HG02884 (cell line): ENCODE measurements at regions not wholly inside any gene's neighbourhood (a gene's known extent, or its start where the extent isn't known, plus 50 kb on each side); places are given as distances from the start of the nearest gene placed in this dataset.
"Not testable (repeated sequence)": the region's sequence is repeated elsewhere in the genome, so short reads cannot be mapped to it uniquely, and the experiment has no call there.

Experiments
- ATAC-seq: cut with Tn5 transposase; IDR thresholded peaks from one replicate; pipeline ENCODE4 v1.9.1; 2021; ENCODE audit warnings: mild to moderate bottlenecking, moderate library complexity; ENCODE audit not compliant: unreplicated experiment

- no peak for ATAC-seq
Observed at GRCh38 chr9:84054341-84055010, 73.9 kb downstream of the RMI1 start.

DNA sequence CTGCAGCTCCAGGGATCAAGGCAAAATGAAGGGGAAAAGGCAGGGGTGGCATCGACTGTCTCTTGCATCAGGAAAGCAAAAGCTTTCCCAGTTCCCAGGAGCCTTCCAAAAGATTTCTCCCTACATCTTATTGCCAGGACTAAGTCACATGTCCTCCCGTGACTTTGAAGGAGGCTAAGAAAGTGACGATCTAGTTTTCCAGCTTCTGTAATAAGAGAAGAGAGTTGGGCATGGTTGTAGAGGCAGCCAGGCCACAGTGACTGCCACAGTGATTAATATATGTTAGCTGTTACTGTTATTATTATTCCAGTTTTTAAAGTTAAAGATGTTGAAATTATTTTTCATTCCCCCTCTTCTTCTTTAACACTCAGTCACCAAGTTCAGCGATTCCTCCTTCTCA, 77.1 kb downstream of the RMI1 start:
- no peak for ATAC-seq

DNA sequence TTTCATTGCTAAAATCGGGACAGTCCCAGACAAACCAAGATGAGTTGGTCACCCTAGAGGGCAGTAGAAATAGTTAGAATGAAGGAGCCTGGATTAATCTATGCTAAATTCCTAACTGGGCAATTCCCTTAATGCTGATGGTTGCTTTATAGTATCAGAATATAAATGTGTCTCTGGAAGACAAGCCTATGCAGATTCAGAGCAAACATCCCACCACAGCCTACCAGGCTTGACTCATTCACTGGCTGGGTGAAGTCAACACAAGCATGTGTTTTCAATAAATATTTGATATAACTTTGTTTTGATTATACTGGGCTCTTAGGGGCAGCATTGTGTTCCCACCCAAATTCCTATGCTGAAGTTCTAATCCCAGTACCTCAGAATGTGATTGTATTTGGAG, 79.3 kb downstream of the RMI1 start:
- no peak for ATAC-seq

GRCh38 chr9:84061613-84062193, 81.1 kb downstream of the RMI1 start:
- ATAC-seq: no peak

- no peak for ATAC-seq
Observed at GRCh38 chr9:84062538-84062937, 81.9 kb downstream of the RMI1 start.

DNA sequence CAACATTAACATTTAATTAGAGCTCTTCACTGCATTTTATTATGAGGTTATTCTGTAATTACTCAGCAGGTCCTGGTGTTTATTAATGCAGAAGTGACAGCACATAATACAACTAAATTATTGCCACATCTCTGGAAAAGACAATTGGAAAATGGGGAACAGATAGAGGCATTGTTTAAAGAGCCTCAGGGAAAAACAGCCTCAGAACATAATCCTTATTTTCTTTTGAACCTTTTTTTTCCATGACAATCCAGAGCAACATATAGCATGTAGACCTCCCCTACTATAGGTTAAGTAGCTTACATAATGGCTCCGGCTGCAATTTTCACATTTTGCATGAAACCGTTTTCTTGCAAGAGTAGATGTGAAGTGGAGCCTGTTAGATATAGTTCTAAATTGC, 87.2 kb downstream of the RMI1 start:
- ATAC-seq: no peak

DNA sequence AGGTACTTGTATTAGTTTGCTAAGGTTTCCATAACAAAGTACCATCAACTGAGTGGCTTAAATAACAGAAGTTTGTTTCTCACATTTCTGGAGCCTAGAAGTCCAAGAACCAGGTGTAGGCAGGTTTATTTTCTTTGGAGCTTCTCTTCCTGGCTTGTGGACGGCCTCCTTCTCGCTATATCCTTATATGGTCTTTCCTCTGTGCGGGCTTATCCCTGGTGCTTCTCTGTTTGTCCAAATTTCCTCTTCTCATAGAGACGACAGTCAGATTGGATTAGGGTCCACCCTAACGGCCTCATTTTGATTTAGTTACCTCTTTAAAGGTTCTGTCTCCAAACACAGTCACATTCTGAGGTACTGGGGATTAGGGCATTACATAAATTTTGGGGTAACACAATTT, 88.3 kb downstream of the RMI1 start:
- no peak for ATAC-seq

- ATAC-seq: no peak
Observed at GRCh38 chr9:84070590-84070989, 90.0 kb downstream of the RMI1 start.

GRCh38 chr9:84072621-84073180, 92.1 kb downstream of the RMI1 start:
- no peak for ATAC-seq

- ATAC-seq: no peak
Observed at GRCh38 chr9:84075004-84075403, 94.4 kb downstream of the RMI1 start.

DNA sequence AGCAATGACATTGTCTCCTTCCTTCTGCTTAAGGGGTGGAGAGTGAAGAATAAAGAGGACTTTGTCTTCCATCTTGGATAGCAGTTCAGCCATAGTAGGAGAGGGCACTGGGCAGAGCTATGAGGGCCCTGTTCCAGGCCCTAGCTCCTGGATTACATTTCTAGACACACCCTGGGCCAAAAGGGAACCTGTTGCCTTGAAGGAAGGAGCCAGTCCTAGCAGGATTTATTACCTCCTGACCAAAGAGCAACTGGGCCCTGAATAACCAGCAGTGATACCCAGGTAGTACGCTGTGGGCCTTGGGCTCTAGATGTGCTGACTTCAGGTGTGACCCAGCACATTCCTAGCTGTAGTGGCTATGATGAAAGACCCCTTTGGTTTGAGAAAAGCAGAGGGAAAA, 95.8 kb downstream of the RMI1 start:
- no peak for ATAC-seq

- ATAC-seq: not testable (repeated sequence)
Observed at GRCh38 chr9:84077816-84078215, 97.2 kb downstream of the RMI1 start.

GRCh38 chr9:84079994-84080393, 99.4 kb downstream of the RMI1 start:
- no peak for ATAC-seq

GRCh38 chr9:84101964-84102632, 121.5 kb downstream of the RMI1 start:
- no peak for ATAC-seq

DNA sequence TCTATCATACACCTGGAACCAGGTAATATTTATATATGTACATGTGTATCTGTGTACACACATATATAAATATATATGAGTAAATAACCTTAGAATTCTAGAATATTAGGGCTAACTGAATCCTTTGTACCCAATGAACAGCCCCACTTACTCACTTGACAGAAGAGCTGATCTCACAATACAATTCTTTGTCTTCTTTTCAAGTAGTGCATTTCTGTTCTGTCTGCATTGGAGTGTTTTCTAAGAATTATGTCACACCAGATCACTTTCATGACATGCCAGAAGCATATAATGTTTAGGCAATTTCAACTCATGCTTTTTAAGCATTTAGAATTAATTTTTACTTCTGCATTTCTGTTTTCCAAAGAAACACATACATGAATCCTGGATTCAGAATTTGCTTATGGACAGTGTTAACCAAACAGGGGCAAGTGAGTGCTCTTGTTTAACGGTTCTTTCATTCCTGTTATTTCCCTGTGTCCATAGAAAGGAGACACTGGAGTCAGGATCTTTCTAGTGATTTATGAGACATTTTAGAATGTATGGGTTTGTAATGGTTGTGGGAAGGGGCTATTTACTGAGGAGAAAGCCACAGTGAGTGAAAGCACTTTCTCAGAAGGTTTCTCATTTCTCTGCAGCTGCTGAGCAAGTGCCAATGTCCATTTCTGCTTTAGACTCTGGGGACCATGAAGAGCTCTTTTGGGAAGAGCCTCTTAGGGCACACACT, 123.2 kb downstream of the RMI1 start:
- ATAC-seq: no peak

GRCh38 chr9:84107081-84107480, 126.5 kb downstream of the RMI1 start:
- no peak for ATAC-seq

GRCh38 chr9:84107995-84108394, 127.4 kb downstream of the RMI1 start:
- ATAC-seq: no peak

- ATAC-seq: no peak
Observed at GRCh38 chr9:84111726-84112125, 131.1 kb downstream of the RMI1 start.

- no peak for ATAC-seq
Observed at GRCh38 chr9:84121991-84122523, 141.5 kb downstream of the RMI1 start.

DNA sequence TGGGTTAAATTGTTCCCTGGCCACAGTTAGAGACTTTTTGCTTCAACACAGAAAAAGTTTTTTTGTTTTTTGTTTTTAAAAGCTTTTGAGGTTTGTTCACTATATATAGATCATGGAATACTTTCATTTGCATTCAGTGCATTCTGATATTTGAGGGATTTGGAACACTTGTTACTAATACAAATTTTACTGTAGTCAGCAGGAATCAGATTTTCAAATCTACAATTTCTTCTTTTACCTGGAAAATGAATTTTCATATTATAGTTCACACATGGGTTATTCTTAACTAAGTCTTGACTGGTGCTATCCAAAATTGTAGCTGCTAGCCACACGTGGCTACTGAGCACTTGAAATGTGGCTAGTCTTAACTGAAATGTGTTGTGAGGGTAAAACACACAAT, 142.0 kb downstream of the RMI1 start:
- ATAC-seq: no peak
